ENCODE measurements at regions not wholly inside any gene's neighbourhood (a gene's known extent, or its start where the extent isn't known, plus 50 kb on each side); places are given as distances from the start of the nearest gene placed in this dataset.

GRCh38 chr9:121564504-121565260, 65.0 kb upstream of the GGTA1 start:
- TF ChIP-seq, protein P1, sequence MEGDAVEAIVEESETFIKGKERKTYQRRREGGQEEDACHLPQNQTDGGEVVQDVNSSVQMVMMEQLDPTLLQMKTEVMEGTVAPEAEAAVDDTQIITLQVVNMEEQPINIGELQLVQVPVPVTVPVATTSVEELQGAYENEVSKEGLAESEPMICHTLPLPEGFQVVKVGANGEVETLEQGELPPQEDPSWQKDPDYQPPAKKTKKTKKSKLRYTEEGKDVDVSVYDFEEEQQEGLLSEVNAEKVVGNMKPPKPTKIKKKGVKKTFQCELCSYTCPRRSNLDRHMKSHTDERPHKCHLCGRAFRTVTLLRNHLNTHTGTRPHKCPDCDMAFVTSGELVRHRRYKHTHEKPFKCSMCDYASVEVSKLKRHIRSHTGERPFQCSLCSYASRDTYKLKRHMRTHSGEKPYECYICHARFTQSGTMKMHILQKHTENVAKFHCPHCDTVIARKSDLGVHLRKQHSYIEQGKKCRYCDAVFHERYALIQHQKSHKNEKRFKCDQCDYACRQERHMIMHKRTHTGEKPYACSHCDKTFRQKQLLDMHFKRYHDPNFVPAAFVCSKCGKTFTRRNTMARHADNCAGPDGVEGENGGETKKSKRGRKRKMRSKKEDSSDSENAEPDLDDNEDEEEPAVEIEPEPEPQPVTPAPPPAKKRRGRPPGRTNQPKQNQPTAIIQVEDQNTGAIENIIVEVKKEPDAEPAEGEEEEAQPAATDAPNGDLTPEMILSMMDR (IDR thresholded peaks at IDR 0.05): no peak
- H3K27ac ChIP-seq: no peak overlapping the region
- no peaks in the 10 kb centered on the region for H3K9me3 ChIP-seq (ENCODE audit: control insufficient read depth, low read length)
- H3K4me2 ChIP-seq (ENCODE audit: low read length): no peak overlapping the region
- no peak overlapping the region for H3K4me3 ChIP-seq (ENCODE audit: low read depth, low read length)
- no peaks in the 10 kb centered on the region for H3K4me1 ChIP-seq
- no peaks in the 10 kb centered on the region for H3K36me3 ChIP-seq (ENCODE audit: control insufficient read depth, insufficient read depth, low read length)
- H3K27me3 ChIP-seq (ENCODE audit: control insufficient read depth, insufficient read depth, low read length): no peaks in the 10 kb centered on the region
- no peaks in the 10 kb centered on the region for H3K79me2 ChIP-seq
- H2AFZ ChIP-seq: no peak overlapping the region
- no peak overlapping the region for H3K9ac ChIP-seq

- no peak overlapping the region for H3K4me3 ChIP-seq (ENCODE audit: low read depth, low read length)
- H2AFZ ChIP-seq: no peak overlapping the region
- TF ChIP-seq, protein P1 (IDR thresholded peaks at IDR 0.05): no peak
Measured at GRCh38 chr9:121566481-121567465, 67.1 kb upstream of the GGTA1 start.

DNA sequence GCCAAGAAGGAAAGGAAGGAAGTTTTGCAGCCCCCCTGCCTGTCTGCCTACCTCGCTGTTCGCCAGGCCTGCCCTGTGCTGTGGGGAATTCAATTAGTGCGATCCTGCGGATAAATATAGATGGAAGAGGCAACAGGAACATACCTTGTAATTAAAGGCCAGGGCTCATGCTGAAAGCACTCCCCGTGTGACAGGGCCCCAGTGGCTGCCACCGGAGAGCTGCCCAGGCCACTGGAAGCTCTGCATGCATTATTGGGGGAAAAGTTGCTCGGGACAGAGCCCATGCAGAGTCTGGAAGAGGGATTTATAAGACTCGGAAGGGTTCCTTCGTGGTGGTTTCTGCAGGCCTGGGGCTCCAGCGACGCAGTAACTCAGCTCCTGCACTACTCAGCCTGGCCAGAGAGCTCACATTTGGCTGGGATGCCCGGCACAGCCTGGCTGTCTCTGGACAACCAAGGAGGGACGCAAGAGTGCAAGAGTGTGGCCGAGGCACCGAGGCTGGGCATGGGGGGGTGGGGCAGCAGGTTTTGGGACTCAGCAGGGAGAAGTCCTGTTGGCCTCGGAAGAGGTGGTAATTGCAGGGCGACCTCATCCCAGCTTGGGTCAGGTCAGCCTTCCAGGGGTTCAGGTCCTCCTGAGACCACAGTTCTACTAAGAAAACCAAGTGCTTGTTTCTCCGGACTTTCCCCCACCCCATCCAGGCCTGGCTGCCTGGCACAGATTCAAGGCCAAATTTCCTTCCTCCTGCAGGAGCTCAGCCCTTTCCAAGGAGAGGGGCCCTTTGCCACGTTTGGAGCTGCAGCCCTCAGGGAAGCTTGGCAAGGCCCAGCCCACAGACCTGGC, 68.1 kb upstream of the GGTA1 start:
- Histone ChIP-seq H3K9ac (no peak overlapping the region), H3K4me1 (no peaks in the 10 kb centered on the region)
- TF ChIP-seq, protein P1 (IDR thresholded peaks at IDR 0.05): no peak

More at GRCh38 chr9:121566481-121567465, 67.1 kb upstream of the GGTA1 start:
- no peak overlapping the region for H3K9ac ChIP-seq
- H3K4me2 ChIP-seq (ENCODE audit: low read length): no peak overlapping the region
- no peaks in the 10 kb centered on the region for H3K9me3 ChIP-seq (ENCODE audit: control insufficient read depth, low read length)
- H3K27me3 ChIP-seq (ENCODE audit: control insufficient read depth, insufficient read depth, low read length): no peaks in the 10 kb centered on the region
- no peak overlapping the region for H3K27ac ChIP-seq
- no peaks in the 10 kb centered on the region for H3K79me2 ChIP-seq
- no peaks in the 10 kb centered on the region for H3K4me1 ChIP-seq
- no peaks in the 10 kb centered on the region for H3K36me3 ChIP-seq (ENCODE audit: control insufficient read depth, insufficient read depth, low read length)

GRCh38 chr9:121568343-121569265, 69.0 kb upstream of the GGTA1 start:
- H3K27me3 ChIP-seq (ENCODE audit: control insufficient read depth, insufficient read depth, low read length): no peaks in the 10 kb centered on the region
- no peak overlapping the region for H3K4me3 ChIP-seq (ENCODE audit: low read depth, low read length)
- H2AFZ ChIP-seq: no peak overlapping the region
- H3K4me1 ChIP-seq: no peaks in the 10 kb centered on the region
- no peaks in the 10 kb centered on the region for H3K36me3 ChIP-seq (ENCODE audit: control insufficient read depth, insufficient read depth, low read length)
- no peak overlapping the region for H3K9ac ChIP-seq
- TF ChIP-seq, protein P1 (IDR thresholded peaks at IDR 0.05): no peak
- no peaks in the 10 kb centered on the region for H3K79me2 ChIP-seq
- no peaks in the 10 kb centered on the region for H3K9me3 ChIP-seq (ENCODE audit: control insufficient read depth, low read length)
- H3K27ac ChIP-seq: no peak overlapping the region
- H3K4me2 ChIP-seq (ENCODE audit: low read length): no peak overlapping the region

More for the DNA sequence above, 68.1 kb upstream of the GGTA1 start:
- no peak overlapping the region for H2AFZ ChIP-seq
- H3K4me2 ChIP-seq (ENCODE audit: low read length): no peak overlapping the region
- H3K4me3 ChIP-seq (ENCODE audit: low read depth, low read length): no peak overlapping the region
- H3K27me3 ChIP-seq (ENCODE audit: control insufficient read depth, insufficient read depth, low read length): no peaks in the 10 kb centered on the region
- H3K27ac ChIP-seq: no peak overlapping the region
- H3K36me3 ChIP-seq (ENCODE audit: control insufficient read depth, insufficient read depth, low read length): no peaks in the 10 kb centered on the region
- no peaks in the 10 kb centered on the region for H3K79me2 ChIP-seq
- no peaks in the 10 kb centered on the region for H3K9me3 ChIP-seq (ENCODE audit: control insufficient read depth, low read length)

All from parathyroid adenoma (tissue), 2 donors.